GM21447 (cell line): ENCODE measurements at regions not wholly inside any gene's neighbourhood (a gene's known extent, or its start where the extent isn't known, plus 50 kb on each side); places are given as distances from the start of the nearest gene placed in this dataset.
"Not testable (repeated sequence)": the region's sequence is repeated elsewhere in the genome, so short reads cannot be mapped to it uniquely, and the experiment has no call there.

ENCODE experiments used
- ATAC-seq: cut with Tn5 transposase; IDR thresholded peaks from one replicate; pipeline ENCODE4 v1.9.1; 2021; ENCODE audit not compliant: unreplicated experiment

GRCh38 chr3:105976196-105976595 is 107.4 kb upstream of the CBLB start:
- ATAC-seq: no peak

GRCh38 chr3:105979961-105980360 is 111.1 kb upstream of the CBLB start:
- no peak for ATAC-seq

GRCh38 chr3:105982207-105982606 is 113.4 kb upstream of the CBLB start:
- ATAC-seq: no peak

GRCh38 chr3:105984837-105985236 is 116.0 kb upstream of the CBLB start:
- ATAC-seq: no peak

- not testable (repeated sequence) for ATAC-seq
These were observed 117.5 kb upstream of the CBLB start for GRCh38 chr3:105986343-105986742.

GRCh38 chr3:105987809-105988208 is 119.0 kb upstream of the CBLB start:
- no peak for ATAC-seq

- ATAC-seq: no peak
These were observed 119.9 kb upstream of the CBLB start for GRCh38 chr3:105988540-105989212.

- no peak for ATAC-seq
These were observed 128.0 kb upstream of the CBLB start for GRCh38 chr3:105996781-105997180.

GRCh38 chr3:105997466-105997799 is 128.6 kb upstream of the CBLB start:
- no peak for ATAC-seq

GRCh38 chr3:105997800-105998526 is 129.2 kb upstream of the CBLB start:
- no peak for ATAC-seq

GRCh38 chr3:105999856-106000255 is 131.0 kb upstream of the CBLB start:
- ATAC-seq: no peak

GRCh38 chr3:106001923-106002322 is 133.1 kb upstream of the CBLB start:
- no peak for ATAC-seq

- no peak for ATAC-seq
These were observed 135.4 kb upstream of the CBLB start for GRCh38 chr3:106004137-106004681.

- no peak for ATAC-seq
These were observed 136.0 kb upstream of the CBLB start for GRCh38 chr3:106004826-106005225.

GRCh38 chr3:106006001-106006400 is 137.2 kb upstream of the CBLB start:
- no peak for ATAC-seq

GRCh38 chr3:106006571-106006970 is 137.8 kb upstream of the CBLB start:
- no peak for ATAC-seq

- no peak for ATAC-seq
These were observed 138.7 kb upstream of the CBLB start for GRCh38 chr3:106007512-106007911.

GRCh38 chr3:106008766-106009165 is 140.0 kb upstream of the CBLB start:
- ATAC-seq: no peak

- ATAC-seq: no peak
These were observed 142.0 kb upstream of the CBLB start for GRCh38 chr3:106010829-106011228.

- no peak for ATAC-seq
These were observed 145.2 kb upstream of the CBLB start for GRCh38 chr3:106013971-106014370.

GRCh38 chr3:106014518-106014917 is 145.7 kb upstream of the CBLB start:
- no peak for ATAC-seq

- no peak for ATAC-seq
These were observed 146.2 kb upstream of the CBLB start for GRCh38 chr3:106014971-106015370.

- ATAC-seq: no peak
These were observed 149.3 kb upstream of the CBLB start for GRCh38 chr3:106018102-106018501.
